Occipital lobe (tissue), 1 donor: ENCODE measurements at regions not wholly inside any gene's neighbourhood (a gene's known extent, or its start where the extent isn't known, plus 50 kb on each side); places are given as distances from the start of the nearest gene placed in this dataset.

Experiments
- DNase-seq: peaks from one replicate; lab custom pipeline; 2025; lab: John Stamatoyannopoulos, UW

DNA sequence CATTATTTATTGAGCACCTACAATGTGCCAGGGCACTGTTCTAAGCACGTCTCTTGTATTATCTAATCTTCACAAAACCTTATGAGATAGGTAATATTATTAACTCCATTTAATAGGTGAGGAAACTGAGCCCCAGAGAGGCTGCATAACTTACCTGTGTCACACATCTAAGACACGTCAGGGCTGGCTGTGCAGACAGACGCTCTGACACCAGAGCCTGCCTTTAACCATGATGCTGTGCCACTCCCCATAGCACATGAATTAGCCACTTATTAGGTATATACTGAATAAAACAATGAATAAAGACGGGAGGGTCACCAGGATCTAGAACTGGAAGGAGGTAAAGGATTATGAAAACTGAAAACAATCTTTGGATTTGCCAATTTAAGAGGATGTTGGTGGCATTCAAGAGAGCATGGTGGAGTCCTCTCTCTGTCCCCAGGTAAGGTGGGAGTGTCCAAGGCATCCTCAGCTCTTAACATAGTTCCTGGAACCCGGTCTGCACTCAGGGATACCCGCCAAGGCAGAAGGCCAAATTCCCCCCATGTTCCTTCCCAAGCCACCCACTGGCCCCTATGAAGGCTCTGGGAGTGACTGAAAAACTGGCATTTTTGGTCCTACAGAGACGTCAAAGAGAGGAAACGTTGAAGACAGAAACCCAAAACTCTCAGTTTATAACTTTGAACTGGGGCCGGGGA is 479.7 kb downstream of the FOXO1 start:
- no peak for DNase-seq

DNA sequence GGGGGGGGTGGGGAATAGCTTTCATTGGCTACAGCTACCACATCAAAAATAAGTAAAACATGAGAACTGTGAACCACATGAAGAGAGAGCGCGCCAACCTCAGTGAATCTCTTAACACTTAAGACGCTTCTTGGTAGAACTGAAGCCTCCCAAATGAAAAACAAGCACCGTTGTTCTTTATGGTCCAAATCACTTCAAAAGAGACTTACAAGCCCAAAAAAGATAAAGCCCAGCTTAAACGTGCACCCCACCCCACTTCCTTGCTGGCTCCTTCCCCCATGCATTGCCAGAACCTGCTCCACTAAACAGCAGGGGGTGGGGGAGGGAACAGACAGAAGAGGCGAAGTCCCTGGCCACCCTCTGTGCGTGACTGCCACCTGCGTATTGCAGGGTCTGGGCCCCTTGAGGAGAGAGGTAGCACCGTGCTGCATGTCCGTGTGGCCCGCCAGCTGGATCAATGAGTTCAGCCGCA is 479.1 kb downstream of the FOXO1 start:
- DNase-seq: no peak

DNA sequence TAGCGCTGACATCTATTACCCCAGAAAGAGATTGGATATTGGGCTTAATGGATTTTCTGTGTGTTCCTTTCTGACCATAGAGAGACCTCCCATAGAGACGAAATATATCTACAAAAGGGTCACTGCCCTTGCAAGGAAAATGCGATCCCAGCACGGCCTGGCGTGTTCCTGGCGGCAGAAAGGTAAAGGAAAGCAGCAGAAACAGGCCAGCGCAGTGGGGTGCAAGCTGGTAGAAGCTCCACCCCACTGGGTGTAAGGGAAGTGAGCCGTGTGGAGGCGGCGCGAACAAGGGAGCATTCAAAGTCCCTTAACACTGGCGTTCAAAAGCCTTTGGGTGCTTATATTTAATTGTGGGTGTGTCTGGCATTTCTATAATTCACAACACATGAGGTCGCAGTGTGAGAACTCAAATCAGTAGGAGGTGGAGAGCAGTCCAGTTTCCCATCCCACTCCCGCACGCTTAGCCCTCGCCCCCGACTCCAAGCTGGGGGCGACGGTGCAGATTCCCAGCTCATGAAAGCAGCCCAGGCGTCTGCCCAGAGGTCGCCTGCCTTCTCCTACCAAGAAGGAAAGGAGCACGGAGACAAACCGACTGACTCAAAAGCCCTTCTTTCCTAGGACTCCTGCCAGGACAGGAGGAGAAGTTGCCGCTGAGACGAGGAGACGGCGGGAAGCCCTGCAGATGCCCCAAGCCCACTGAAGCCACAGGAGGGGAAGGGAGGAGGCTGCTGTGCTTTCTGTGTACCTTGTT is 478.4 kb downstream of the FOXO1 start:
- no peak for DNase-seq

DNA sequence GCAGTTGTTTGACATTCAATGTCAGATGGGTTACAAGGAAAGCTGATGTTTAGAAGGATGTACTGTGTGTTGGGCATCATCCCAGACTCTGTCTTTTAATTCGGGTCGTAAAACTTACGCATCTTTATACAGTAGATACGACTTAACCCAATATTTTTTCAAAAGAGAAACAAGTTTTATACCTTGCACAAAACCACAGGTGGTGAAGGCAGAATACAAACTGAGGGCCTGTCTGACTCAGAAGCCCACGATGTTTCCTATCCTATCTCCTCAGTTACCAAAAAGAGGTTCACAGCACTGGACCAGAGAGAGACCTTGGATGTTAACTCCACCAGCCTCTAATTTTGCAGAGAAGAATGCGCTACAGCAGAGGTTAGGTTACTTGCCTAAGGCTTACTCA is 477.0 kb downstream of the FOXO1 start:
- no peak for DNase-seq

DNA sequence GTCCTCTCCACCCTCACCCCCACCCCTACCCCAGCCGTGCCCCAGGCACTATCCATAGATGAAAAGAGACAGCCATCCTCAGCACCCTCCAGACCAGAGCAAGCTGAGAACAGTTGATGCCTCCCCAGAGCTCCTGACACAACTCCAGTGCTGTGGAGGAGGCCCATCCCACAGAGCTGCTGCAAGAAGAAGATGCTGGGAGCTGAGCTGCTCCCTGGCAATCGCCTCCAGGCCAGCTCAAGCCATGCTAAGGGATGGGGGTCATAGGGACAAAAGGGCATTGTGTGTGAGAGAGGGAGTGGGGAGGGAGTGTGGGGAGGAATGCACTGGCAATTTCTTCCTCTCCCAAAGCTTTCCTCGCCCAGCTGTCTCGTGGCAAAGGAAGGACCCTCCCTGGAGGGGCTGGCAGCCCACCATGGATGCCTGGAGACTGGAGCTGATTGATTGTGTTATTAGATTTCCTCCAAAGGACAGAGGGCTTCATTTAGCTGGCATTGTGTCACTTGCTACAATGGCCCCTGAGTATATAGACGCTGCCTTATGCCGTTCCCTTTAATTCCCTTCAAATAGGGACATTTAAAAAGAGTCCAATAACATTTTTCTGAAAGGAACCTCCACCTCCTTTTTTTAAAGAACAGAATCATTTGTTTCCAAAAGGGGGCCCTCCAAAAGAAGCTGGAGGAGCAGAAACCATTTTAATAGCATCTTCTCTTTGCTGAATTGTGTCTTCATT is 476.4 kb downstream of the FOXO1 start:
- DNase-seq: peak; percentile 64

DNA sequence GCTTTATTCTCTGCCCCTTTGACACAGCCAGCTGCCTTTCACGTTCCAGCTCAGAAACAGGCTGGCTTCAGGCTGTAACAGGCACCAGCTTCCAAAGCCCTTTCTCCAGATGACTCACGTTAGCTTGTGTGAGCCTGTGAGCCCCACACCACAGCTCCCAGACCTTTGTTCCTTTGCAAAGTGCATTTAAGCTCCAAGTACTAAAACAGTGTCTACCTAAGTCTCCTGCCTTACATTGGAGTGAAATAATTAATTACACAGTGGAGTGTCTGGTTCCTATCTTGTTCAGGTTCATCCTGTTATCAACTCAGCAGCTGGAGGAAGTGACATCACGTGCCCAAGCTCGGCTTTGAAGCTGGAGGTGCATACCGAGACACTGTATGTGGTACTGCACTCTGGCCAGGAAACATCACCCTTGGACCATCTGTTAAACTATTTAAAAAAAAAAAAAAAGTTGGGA is 475.8 kb downstream of the FOXO1 start:
- DNase-seq: peak; percentile 70

DNA sequence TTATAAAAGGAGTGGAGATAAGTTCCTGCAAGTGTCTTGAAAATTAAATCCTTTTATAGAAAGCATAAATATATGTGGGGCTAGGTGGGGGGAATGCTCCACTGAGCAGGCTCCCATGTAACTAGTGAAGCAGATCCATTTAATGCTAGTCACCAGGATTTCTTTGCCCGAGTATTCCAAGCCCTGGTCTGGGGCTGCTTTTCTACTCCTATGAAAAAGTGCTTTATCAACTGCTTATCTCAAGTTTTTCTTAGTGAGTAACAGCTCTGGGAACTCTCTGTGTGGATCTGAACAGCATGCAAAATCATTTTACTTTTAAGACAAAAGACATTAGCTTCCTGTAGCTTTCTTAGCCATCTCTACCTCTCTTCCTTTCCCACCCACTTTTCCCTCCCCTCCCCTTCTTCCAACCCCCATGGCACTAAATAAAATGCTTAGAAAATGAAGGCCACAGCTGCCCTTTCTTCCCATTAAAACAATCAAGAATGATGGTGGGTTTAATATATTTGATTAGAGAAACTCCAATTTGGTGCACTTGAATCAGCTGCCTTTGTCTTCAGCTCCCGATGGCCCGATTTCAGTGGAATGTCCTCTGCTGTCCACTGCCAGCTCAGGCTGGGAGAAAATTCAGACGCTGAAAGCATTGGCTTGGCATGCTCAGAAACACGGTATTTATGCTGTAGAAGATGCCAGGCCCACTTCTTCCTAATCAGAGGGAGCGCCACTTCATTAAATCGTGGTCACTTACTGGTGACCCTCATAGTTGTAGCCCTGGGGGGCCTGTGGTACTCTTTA is 475.1 kb downstream of the FOXO1 start:
- DNase-seq: no peak

DNA sequence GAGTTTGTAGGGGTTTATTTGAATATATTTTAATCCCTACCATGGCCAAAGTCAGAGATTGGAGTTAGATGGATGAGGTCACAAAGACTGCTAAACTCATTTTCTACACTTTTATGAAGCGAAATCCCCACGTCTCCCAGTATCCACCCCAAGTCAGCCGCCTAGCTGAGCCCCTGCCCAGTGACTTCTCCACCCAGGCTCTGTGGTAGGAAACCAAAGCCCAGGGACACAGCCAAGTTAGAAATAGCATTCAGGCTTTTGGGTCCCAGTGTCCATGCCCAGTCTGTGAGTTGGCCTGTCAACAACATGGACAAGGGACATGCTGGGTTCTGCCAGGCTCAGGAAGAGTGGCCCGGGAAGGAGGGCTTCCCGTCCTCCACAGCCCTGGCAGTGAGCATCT is 474.0 kb downstream of the FOXO1 start:
- no peak for DNase-seq

DNA sequence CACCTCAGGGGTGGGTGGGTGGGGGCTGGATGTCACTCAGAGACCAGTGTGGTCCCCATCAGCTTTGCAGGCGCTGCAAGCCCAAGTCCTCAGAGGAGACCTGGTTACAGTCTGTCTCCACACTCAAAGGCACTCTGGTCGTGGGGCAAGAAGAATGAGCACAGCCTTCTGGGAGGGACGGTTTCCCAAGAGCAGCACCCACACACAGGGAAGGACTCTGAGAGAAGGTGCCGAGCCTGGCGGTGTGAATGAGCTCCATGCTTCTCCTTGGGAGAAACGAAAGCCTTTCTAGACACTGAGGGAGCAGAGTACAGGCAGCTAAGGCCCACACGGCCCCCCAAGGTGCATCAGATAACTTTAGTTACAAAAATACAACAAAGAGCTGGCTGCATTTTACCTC is 473.6 kb downstream of the FOXO1 start:
- DNase-seq: no peak

DNA sequence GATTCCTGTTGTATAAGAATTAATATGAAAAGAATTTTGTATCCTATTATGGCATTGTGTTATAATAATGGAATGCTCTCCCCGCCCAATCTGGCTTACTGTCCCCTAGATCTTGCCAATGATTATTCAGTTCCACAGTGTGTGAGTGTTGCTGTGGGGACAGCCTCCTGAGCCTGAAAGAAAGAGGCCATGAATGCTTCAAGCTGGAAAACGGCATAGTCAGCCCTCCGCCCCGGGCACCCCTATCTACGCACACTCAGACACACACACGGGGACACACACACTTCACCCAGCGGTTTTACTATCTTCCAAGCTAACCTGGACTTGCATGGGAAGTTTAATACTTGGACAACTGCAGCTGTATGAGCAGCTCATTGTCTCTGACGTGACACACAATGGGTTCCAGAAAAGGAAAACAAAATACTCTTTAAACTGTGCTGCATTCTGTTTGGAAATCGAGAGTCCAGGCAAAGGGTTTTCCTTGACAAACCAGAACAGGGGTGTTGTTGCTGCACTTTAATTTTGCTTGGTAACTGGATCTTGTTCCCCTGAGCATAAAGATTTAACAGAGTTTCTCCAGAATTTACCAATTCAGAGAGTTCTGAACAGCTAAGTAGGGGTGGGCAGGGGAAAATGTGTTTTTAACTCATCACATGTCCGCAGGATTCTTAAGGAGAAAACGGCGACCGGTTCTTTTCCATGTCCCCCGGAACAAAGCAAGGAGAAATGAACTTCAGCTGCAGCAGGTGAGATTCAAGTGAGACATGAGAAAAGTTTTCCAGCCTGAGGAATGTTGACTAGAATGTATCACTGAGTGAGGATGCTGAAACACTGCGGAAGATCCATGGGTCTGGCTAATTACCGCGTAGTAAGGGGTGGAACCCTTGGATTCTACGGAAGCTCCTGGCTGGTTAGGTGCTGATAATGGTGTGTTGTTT is 472.9 kb downstream of the FOXO1 start:
- DNase-seq: peak; percentile 37

DNA sequence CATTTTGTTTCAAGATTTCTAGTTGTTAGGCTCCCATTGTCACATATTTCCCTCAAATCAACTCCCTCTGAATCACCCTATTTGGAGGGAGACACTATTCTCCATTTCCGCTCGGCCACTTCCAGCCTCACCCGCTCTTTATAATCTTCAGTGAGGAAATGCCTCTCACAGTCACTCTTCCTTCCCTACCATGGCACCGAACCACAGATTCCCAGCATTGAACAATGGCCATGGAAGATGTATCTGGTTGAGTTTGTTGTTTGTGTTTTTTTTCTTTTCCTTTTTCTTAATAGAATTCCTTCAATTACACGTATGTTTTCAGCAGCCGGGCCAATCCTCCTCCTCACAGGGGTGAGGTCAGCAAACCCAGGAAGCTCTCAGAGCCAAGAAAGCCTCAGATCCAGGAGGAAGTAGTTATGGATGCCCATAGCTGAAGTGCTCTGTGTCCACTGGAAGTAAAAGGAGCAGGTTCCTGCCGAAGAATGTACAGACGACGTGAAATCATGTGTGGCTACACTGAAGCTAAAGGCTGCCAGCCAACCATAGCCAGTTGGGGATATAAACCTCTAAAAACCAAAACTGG is 472.1 kb downstream of the FOXO1 start:
- DNase-seq: no peak

DNA sequence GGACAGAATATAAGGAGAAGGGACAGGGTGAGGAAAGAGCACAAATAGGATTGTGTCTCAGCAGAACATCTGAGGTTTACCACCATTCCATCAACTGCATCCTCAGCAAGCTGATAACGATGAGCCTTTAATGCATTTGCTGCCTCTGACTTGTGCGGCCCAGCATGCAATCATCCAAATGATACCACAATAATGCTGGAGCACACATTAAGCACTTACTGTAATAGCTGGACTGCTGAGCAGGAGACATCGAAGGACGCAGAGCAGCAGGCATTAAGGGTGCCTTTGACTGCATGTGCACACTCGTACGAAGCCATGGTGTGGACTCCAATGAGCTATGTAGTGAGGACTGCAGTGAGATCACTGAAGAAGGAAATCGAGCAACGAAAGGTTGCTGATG is 469.4 kb downstream of the FOXO1 start:
- no peak for DNase-seq

DNA sequence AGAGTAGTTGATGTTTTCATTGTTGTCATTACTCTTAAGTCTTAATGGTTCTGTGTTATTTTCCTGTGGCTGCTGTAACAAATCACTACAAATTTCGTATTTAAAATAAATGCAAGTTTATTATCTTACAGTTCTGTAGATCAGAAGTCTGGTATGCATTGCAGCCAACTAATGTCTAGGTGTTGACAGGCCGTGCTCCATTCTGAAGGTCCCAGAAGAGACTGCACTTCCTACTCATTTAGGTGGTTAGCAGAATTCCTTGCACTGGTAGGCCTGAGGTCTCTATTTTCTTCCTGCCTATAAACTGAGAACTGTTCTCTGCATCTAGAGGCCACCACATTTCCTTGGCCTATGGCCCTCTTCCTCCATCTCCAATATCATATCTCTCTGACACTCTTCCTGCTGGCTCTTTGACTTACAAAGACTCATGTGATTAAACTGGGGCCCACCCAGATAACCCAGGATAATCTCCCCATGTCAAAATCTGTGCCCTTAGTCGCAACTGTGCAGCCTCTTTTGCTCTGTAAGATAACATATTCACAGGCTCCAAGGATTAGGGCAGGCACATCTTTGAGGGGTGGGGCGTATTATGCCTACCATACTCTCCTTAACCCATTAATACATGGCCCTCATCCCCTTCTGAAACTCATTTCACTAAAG is 468.4 kb downstream of the FOXO1 start:
- DNase-seq: no peak

DNA sequence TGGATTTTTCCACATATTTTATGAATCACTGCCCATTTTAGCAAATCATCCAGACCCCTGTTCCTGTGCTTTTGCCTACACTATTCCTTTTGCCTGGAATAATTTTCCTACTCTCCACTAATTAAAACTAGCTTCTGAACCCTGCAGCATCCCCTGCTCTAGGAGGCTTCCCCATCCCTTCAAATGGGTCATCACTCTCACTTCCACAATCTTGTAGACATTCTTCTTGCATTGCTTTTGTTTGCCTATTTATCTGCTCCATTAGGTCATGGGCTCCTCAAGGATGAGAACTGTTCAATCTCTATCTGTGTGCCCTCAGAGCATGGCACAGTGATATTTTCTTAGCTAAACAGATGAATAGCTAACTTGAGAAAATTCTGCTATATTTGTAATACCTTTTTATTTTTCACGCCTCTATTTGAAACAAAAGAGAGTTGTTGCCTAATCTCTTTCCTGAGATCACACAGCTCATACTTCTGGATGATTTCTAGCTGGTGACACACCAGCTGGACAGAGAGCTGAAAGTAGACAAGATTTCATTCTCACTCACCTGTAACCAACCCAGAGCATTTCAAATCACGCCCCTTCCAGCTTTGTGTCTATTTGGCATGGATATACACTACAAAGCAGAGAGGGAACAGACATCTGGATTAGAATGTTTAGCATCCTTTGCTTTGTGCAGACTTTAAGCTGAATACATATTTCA is 466.0 kb downstream of the FOXO1 start:
- no peak for DNase-seq

DNA sequence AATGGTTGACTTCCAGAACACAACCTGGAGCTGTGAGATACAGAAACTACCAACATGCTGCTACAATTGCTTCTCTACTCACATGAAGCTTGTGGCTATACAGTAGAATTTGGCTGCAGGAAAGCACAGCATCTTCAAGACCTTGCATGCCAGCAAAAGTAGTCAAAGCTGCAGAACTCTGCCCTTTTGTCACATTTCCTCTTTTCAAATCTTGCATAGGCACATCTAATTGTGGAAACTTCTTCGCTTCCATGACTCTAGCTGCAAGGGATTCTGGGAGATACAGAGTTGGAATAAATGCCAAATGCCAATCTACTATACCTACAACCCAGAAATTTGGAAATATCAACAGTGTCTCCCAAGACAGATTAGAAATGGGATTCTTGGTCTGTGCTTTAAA is 462.2 kb downstream of the FOXO1 start:
- no peak for DNase-seq

DNA sequence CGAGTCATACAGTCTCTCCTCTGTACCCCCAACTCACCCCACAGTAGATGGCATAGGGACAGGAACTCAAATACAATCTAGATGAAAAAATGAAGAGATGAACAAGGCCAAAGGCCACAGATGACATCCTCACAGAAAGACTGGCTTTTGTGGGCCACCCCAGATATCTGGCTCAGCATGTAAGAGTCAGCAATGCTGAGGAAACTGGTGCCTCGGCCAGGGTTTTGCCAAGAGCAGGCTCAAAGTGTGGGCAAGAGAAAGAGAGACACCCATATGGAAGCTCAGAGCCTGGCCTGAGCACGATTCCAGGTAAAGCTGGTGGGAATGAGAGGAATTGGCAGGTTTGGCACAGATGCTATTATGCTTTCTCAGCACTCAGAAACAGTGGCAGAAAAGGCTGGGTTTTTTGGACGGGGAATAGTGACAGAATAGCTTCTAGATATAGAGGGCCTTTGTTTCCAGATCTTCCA is 460.6 kb downstream of the FOXO1 start:
- DNase-seq: no peak

DNA sequence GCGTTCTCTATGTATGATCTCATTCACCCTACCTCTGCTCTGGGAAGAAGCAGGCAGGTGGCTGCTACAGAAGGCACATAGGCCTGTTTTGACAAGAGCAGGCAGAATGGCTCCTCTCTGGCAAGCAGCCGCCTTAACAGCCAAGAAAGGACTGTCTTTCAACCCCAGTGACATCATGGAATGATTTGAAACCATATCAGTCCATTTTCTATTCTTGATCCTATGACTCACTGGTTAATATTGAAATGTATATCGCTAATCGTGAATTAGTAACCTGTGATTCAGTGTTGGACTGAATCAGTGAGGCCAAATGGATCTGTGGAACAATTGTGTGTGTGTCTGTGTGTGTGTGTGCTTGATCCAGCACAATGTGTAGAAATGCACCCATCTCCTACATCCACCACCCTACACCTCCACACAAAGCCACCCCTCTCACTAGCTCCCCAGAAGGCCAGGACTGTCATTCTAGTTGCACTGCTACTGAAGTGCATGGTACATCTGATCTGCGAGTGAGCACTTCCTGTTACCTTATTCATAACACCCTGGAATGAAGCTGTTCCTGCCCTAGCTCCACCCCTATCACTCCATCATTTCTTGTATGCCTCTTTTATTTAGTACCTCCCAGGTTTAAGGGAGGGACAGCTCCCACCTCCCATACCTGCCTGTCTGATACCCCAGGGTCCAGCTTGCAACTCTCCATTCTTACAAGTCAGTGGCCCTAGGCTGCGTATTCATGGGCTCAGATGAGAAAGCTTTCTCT is 460.0 kb downstream of the FOXO1 start:
- DNase-seq: no peak

DNA sequence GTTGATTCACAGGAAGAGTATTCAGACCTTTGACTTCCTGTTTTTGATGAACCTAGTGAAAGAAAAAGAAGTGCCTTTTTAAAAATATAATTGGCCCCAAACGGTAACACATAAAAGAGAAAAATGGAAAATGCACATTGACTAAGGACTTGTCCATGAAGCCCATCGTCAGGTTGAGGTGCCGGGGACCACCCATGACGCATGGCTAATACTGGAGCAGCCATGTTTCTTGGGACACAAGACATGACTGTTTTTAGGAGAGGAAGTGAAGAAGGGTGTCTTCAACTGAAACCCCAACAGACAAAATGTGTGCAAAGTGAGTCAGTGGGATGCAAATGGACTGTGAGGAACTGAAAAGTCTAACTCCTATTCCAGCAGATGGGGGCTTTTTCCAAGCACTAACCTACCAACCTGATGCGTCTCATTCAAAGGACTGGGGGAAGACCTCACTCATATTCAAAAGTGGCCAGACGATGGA is 459.4 kb downstream of the FOXO1 start:
- no peak for DNase-seq
